NCI-H1694 treated with DMSO at 0.1 percent for 48 hours (cell line): ENCODE measurements at regions not wholly inside any gene's neighbourhood (a gene's known extent, or its start where the extent isn't known, plus 50 kb on each side); places are given as distances from the start of the nearest gene placed in this dataset.
"Not testable (repeated sequence)": the region's sequence is repeated elsewhere in the genome, so short reads cannot be mapped to it uniquely, and the experiment has no call there.

ENCODE experiments used
- DNase-seq: peaks from one replicate; lab custom pipeline; 2025; lab: John Stamatoyannopoulos, UW

DNA sequence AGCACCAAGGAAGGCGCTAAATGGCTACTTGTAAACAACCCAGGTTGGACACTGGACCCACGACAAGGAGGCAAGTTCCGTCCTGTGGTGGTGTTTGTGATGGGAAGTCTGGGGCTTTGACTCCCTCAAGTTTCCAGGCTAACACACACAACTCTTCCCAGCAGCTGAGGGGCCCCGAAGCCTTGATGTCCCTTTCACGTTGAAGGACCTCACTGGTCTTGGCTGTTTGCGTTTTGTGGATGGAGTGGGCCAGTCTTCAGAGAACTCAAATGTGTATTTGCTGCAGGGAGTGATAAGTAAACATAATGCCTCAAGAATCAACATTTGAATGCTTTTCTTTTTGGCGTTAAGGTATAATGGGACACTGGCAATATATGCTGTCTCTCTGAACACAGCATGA, 199.2 kb downstream of the TM9SF2 start:
- no peak for DNase-seq

DNA sequence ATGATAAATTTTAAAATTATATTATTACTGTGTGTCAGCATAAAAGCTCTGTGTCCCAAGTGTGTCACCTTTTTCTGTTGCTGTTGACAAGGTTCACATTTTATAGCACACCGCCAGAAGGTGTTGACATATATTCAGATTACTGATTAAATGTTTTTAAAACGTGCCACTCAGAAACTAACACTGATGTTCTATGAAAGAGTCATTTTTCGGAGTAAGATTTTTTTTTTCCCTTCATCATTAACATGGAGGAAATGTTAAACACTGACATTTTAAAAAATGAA, 197.5 kb downstream of the TM9SF2 start:
- DNase-seq = peak; percentile 19

DNA sequence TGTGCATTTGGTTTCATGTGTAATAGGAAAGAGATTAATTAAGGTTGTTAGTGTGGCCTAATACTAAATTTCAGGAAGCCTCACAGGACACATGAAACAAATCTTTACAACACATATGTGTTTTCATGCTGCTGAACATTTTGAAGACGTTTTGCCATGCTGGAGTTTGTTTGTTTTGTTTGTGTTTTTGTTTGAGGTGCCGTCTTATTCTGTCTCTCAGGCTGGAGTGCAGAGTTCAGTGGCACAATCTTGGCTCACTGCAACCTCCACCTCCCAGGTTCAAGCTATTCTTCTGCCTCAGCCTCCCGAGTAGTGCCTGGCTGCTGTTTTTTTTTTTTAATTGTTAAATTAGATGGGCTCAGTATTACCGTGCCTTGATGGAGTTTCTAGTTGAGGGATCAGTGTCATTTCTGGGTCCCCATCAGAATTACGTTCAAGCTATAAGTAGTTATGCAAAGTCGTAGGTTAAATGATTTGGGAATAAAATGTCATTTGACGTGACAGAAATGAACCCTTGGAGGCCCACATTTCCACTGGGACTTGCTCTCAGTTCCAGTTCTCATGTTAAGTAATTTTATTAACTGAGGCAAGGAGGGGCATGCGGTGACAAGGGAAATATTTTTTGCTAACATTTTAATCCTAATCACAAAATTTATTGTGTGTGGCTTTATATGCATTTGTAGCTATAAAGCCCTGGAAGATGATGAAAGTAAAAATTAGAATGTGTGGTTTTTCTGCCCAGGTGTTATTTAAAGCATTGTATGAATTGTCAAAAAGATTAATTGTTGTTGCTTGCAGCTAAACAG, 196.9 kb downstream of the TM9SF2 start:
- no peak for DNase-seq

DNA sequence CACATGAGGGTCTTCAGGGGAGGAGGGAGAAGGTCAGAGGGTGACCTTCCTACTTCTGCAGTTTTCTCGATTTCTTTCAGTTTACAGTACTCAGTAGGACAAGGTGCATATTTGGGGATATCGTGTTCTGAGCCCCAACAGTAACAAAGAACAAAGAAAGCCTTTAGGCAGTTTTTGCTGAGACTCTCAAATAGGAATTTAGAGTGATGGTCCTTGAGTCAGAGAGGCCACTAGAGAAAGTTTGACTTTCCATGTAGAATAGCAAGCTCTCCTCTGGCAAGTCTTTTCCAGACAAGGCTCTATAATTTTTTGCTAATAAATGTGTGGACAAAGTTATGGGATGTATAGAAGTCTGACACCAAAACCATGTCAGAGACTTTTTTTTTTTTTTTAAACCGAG, 194.6 kb downstream of the TM9SF2 start:
- no peak for DNase-seq

DNA sequence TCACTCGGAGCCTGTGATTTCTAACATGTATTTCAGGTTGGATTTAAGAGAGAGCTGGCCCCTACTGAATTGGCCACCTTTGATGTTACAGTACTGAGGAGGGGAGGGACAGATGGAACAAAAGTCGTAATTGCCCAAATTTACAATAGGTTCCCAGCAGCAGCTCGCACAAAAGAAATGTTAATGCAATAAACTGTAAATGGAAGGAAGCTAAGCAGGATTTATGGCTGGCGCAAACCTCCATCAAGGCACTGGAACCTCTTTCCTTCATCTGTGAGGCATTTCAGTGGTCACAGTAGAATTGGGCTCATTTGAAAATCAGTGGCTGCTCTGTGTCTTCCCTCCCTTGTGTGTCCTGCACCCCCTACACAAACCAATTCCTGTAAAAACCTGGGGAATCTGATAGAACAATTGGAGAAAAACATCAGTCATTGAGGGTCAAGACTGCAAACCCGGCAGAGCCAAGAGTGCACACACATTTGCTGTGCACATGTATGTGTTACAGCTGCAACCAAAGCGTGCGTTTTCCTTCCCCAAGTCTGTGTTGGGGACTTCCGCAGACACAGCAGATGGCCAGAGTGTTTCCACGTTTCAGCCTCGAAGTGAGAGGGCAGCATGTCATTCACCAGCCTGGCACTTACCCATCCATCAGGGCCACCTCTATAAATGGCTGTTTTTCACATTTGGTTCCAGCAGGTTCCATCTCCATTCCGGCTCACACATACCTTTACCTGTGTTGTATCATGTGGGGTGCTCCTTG, 192.8 kb downstream of the TM9SF2 start:
- peak; percentile 36 for DNase-seq

DNA sequence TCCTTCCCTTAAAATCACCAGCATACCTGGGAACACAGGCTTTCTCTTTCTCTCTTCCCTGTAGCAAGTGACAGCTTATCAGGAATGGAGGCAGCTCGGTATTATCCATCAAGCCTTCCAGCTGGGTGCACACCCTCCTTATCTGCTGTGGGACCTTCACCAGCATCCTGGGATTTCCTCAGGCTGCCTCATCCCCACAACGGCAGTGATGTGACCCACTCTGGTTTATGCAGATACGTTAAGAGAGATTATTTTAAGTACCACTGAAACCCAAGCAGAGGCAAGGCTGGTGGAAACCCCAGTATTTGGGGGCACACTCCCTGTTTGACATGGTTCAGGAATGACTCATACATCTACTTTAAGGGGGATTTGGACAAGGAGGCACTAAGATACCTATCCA, 192.1 kb downstream of the TM9SF2 start:
- DNase-seq = no peak

DNA sequence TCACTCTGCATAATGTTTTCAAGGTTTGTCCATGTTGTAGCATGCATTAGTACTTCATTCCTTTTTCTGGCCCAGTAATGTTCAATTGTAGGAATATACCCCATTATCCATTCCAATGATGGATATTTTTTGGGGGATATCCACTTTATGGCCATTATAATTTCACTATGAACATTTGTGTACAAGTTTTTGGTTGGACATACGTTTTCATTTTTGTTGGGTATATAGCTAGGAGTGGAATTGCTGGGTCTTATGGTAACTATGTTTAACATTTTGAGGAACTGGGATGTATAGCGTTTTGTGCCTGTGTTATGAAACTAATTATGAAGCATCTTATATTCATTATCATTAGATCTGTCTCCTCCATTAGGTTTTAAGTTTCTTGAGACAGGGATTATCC, 191.6 kb downstream of the TM9SF2 start:
- DNase-seq = no peak

DNA sequence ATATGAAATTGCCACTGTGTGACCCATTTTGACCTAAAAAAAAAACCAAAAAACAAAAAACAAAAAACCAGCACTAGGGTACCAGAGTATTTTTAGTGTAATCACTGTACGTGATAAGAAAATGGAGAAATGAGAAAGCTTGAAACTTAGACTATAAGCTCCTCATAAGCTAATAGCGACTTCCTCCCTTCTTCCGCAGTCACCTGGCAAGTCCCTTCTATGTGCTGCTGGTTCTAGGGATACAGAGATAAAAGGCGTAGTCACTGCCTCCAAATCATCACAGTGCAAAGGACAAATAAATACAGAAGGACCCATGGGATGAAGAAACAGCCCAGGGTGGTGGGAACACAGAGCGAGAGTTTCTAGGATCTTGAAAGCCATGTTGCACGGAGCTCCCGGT, 190.3 kb downstream of the TM9SF2 start:
- DNase-seq = no peak

DNA sequence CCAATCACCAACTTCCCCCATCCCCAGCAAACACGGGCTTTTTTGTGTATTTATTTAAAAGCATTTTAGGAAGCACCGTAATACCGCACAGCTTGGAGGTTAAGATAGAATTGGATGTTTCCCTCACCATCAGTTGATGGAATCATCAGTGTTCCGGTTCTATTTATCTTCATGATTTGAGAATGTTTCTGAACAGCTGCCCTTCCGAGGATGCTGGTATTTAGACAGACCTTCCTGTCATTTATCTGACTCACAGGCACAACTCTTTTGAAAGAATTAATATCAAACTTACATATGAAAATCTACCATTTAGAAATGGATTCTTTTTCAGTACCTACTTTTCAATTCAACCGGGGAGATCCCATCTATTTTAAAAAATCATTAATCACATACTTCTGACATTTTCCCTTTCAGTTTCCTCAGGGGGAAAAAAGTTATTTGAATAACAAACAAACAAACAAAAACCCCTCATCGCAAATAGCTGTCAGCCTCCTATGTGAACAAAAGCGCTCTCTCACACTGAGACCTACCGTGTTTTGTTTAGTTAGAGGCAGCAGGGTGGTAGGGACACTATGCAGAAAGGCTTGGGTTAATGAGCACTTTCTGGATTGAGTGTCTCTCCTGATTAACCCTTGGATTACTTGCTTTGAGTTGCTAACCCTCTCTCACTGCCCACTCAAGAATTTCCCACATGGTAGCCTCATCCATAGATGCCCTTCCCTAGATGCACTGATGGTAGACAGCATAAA, 189.3 kb downstream of the TM9SF2 start:
- no peak for DNase-seq

DNA sequence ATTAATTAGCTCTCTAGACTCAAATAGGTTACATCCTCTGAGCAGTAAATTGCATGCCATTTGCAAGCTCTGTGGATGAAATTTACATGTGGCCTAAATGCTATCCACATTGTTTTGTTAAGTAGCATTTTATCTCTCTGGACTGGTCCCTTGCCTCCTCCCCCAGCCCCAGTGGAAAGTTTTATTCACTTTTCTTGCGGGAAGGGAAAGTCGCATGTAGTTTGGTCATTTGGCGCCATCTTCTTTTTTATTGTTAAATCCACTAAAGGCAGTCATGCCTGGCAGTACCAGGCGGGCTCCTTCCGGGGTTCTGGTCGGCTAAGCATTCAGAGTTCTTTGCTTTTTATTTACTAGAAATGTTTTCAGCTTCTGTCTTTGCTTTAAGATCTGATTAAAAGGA, 188.7 kb downstream of the TM9SF2 start:
- DNase-seq = no peak

DNA sequence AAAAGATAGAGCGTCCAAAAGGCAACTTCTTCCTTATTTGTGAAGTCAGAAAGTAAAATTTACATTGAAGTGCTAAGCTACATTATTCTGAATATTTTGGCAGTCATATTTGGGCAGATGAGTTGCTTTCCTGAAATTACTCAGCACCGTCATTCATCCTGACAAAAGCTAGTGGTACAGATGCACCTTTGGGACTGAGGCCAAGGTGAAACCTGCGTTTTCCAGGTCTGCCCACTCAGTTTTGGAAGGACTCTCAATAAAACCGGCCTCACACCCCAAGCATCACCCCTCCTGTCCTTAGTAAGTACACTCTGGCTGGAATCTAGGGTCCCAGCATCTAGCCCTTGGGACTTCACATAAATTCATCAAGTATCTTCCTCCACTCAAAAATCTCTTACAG, 187.5 kb downstream of the TM9SF2 start:
- DNase-seq = peak; percentile 33

DNA sequence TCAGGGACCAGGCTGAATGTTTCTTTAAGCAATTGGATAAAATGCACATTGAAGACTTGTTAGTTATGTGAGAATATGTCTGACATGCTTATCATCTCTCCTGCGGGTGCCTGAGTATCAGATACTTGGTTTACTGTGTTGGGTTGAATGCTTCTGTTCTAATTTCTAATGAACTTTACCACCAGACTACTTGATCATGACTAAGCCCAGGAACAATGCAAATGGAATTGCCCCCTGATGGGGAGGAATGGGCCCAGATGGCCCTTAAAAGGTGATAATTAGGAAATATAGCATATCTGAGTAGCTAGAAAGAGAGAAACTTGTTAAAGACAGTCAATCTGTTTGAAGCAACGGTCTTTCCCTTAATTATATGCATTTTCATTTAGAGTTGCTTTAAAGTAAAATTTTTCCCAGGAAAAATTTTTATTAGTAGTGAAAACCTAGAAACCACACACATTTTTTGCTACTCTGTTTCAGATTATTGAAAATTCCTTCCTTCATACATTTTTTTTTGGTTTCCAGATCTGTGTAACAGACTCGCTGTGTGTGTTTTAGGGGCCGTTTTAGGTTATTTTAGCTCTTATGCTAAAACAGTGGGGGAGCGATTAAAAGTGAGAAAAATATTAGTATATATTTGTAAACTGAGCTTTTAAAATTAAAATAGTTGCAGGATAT, 186.6 kb downstream of the TM9SF2 start:
- DNase-seq = no peak

DNA sequence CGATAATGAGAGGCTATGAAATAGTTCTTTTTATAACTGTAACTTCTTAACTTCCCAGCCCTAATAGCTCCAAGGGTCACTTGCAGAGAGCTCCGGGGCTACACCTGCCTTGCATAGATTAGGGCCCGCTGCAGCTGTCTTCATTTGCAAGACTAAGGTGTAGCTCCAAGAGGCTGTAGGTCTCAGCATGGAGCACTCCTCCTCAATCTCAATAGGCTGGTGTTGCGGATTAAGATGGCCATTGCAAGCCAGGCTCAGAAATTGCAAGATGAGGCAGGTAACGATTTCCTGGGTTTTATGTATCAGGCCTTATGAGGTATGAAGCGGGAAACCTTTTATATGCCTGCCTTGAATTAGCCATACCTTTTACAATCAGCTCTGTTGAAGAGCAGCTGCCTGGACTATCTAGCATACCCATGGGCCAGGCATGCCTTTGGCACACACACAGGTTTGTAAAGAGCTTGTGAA, 185.7 kb downstream of the TM9SF2 start:
- no peak for DNase-seq

DNA sequence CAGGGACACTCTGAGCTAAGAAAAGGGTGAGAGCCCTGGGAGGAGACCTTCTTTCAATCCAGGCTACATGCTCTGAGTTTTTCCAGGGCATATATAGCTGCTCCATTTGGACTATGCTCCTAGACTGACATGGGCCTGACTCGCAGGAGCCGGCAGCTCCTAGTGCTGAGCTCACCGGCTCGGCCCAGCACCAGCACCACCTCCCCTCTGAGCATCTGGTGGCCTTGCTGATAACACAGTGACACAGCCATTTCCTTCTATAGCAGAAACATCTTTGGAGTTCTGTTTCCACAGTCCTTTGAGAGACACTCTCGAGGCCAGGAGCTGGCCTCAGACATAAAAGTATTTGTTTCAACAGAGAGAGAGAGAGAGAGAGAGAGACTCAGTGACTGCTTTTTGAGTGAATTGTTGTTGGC, 184.9 kb downstream of the TM9SF2 start:
- peak; percentile 49 for DNase-seq

DNA sequence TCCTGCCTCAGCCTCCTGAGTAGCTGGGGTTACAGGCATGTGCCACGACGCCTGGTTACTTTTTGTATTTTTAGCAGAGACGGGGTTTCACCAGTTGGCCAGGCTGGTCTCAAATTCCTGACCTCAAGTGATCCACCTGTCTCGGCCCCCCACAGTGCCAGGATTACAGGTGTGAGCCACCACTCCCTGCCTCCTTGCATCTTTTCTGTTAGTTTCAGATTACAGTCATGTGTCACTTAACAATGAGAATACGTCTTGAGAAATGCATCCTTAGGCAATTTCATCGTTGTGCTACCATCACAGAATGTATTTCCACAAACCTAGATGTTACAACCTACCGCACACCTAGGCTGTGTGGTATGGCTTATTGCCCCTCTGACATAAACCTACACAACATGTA, 180.4 kb downstream of the TM9SF2 start:
- DNase-seq = no peak

DNA sequence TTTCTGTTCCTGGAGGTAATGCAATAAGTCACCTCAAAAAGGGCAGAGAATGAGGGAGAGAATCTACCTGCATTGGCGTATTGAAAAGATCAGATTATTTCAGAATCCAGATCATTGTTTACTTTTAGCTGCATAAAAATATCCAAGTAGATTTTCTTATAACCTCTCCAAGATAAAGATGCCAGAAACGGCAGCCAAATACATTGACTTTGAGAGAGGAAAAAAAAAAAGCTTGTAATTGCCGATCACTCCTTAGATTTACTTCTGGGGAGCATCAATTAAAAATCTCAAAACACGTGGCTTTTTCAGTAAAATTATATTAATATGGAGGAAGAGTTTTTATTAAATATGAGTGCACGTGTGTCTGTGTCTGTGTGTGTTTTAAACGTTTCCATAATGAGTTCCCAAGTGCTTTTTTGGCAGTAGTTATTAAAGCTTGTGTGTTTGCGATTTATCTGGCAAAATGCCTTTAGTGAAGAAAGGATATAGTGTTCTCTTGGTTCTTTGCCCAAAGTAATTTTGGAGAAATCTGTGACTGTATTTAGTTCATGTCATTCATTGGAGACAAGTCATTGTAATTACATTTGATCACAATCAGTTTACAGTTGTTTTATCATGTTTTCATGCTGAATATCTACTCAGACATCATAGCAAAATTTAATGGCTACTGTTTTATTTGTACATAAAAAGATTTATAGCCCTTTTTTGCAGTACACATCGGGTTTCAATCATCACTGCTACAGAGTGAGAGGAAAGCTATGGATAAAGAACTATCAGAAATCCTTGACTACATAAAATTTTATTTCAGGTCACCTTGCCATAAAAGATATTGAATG, 176.1 kb downstream of the TM9SF2 start:
- peak; percentile 98 for DNase-seq

DNA sequence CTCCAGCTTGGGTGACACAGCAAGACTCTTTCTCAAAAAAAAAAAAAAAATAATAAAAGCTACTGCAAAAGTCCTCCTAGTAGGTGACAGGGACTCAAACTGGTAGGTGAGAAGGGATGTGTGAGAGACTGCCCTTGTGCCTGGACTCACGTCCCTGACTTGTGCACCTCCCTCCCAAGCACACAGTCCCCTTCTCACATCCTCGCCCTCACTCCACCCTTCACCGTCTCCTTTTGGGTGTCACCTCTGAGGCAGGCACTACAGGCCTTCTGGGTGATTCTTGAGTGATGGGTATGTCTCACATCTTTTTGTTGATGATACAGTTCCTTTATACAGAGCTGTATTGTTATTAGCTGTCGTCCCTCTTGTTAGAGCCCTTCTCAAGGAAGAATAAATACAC, 170.5 kb downstream of the TM9SF2 start:
- no peak for DNase-seq

DNA sequence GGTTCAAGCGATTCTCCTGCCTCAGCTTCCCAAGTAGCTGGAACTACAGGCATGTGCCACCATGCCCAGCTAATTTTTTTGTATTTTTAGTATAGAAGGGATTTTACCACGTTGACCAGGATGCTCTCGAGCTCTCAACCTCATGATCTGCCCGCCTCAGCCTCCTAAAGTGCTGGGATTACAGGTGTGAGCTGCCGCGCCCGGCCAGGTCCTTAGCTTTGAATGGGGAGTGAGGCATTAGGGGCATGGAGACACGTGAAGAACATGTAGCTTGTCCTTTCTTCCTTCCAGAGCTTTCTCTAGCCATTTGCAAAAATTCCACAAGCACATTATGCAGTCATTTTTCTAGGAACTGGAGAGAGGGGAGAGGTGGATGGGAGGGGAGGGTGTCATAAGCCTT, 167.8 kb downstream of the TM9SF2 start:
- not testable (repeated sequence) for DNase-seq

DNA sequence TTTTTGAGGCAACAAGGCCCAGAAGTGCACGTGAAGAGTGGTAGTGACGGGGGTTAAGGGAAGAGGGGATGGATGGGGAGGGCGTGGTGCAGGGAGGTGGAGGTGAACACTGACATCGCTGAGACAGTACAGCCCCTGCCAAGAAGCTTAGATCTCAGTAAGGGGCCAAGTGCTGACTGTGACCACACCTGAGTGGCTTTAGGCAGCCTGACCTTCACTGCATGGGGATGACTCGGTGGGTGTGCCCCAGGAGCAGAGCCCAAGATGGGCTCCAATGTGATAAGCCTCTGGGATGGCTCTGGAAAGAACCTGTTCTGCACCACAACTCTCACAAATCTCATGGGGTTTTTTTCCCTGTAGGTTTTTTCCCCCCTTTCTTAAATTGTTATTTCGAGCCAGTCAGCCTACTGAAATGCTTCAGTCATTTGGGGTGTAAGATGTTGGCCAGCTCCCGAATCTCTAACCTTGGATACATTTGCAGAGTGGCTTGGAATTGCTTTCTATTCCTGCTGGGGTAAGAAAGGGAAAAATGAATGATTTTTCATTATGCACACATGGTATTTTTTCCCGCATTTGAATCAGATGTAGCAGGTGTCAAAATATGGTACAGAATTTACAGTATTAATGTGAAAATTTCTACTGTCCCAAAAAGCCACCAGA, 165.0 kb downstream of the TM9SF2 start:
- no peak for DNase-seq

DNA sequence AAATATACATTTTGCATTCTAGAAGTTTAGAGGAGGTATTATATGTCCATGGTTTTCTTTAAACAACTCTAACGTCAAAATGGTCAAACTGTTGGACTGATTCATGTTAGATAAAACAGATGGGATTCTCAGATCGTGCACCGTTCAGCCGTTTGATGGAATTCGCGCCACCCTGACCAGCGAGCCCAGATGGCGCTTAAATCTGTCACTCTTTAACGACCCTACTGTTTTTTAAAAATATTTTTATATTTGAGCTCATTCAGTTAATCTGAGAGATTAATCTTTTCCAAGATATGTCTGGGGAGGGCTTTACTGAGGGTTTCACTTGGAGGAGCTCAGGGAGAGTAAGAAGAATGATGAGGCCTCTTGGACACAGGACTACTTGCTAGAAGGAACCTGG, 164.4 kb downstream of the TM9SF2 start:
- DNase-seq = no peak

DNA sequence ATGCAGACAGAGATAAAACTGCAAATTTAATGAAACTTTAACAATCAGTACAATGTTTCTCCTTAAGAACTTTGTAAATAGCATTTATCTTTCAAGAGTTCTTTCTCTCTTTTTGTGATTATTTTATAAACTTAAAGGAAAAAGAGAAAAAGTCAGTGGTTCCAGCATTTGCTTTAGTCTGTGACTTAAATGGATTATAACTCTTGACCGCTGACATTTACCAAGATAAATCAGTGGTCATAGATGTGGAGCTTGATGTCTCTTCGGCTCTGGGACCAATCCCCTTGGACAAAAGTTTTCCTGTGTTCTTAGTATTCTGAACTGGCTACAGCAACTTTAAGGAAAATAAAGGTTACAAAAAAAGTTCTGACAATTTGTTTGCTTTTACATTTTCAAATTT, 162.6 kb downstream of the TM9SF2 start:
- DNase-seq = no peak
